WTC11 (cell line): ENCODE measurements at regions not wholly inside any gene's neighbourhood (a gene's known extent, or its start where the extent isn't known, plus 50 kb on each side); places are given as distances from the start of the nearest gene placed in this dataset.

Source experiments
- ATAC-seq: fragments of 200-7000 bp; cut with Tn5 transposase; 2 replicates; pipeline ENCODE4 v1.10.0; 2021; ENCODE audit warnings: mild to moderate bottlenecking, moderate library complexity
- CTCF ChIA-PET: fragments of 300-600 bp; sonication (Branson Sonifier 250); formaldehyde crosslinking; loops from one replicate; lab custom pipeline; 2021; ENCODE audit warnings: antibody characterized with exemption; lab: Charles Lee
- POLR2A ChIA-PET: fragments of 350-600 bp; sonication (Branson Sonifier 250); formaldehyde crosslinking; loops from one replicate; lab custom pipeline; 2021; ENCODE audit warnings: antibody characterized with exemption; lab: Charles Lee
- DNase-seq: peaks from one replicate; pipeline ENCODE4 v3.0.0; 2021; ENCODE audit warnings: low spot score
- H3K27ac Mint-ChIP-seq: 2 replicates; pipeline ENCODE4 v1.8.0; 2021; ENCODE audit warnings: mixed read lengths
- H3K27me3 Mint-ChIP-seq: 2 replicates; pipeline ENCODE4 v1.8.0; 2021; ENCODE audit warnings: low read depth, mild to moderate bottlenecking, moderate library complexity, mixed read lengths
- H3K36me3 Mint-ChIP-seq: 2 replicates; pipeline ENCODE4 v1.8.0; 2021; ENCODE audit warnings: mixed read lengths
- H3K4me1 Mint-ChIP-seq: 2 replicates; pipeline ENCODE4 v1.8.0; 2022; ENCODE audit warnings: mixed read lengths
- H3K4me3 Mint-ChIP-seq: 2 replicates; pipeline ENCODE4 v1.8.0; 2021; ENCODE audit warnings: mild to moderate bottlenecking, moderate library complexity, mixed read lengths
- H3K9me3 Mint-ChIP-seq: 2 replicates; pipeline ENCODE4 v1.8.0; 2021; ENCODE audit warnings: mixed read lengths
- ATF3 ChIP-seq: sonication (generic); formaldehyde crosslinking; conservative IDR thresholded peaks from 2 replicates; pipeline ENCODE4 v1.8.1; 2022; ENCODE audit warnings: mild to moderate bottlenecking, missing genetic modification reagents
- CREB1 ChIP-seq: sonication (generic); formaldehyde crosslinking; IDR thresholded peaks from 2 replicates; pipeline ENCODE4 v1.8.0; 2023; ENCODE audit warnings: mild to moderate bottlenecking, missing genetic modification reagents
- CTCF ChIP-seq: fragments of 200-600 bp; IDR thresholded peaks from 2 replicates; pipeline ENCODE4 v1.8.0; 2022; ENCODE audit warnings: antibody characterized with exemption
- GRHL2 ChIP-seq: fragments of 250-450 bp; sonication (Bioruptor Pico); IDR thresholded peaks from 2 replicates; pipeline ENCODE4 v1.8.0; 2022; ENCODE audit warnings: mild to moderate bottlenecking, moderate library complexity; ENCODE audit not compliant: insufficient replicate concordance, severe bottlenecking
- JUN ChIP-seq: sonication (generic); formaldehyde crosslinking; IDR thresholded peaks from 2 replicates; pipeline ENCODE4 v1.8.0; 2023; ENCODE audit warnings: mild to moderate bottlenecking, missing genetic modification reagents
- NFYB ChIP-seq: sonication (generic); formaldehyde crosslinking; conservative IDR thresholded peaks from 2 replicates; pipeline ENCODE4 v1.8.0; 2022; ENCODE audit warnings: low read depth, missing genetic modification reagents
- NR1H2 ChIP-seq: sonication (generic); formaldehyde crosslinking; IDR thresholded peaks from 2 replicates; pipeline ENCODE4 v1.9.0; 2021; ENCODE audit warnings: mild to moderate bottlenecking, moderate library complexity, missing genetic modification reagents
- NR3C1 ChIP-seq: sonication (generic); formaldehyde crosslinking; conservative IDR thresholded peaks from 2 replicates; pipeline ENCODE4 v1.8.1; 2023; ENCODE audit warnings: low read depth, mild to moderate bottlenecking, missing genetic modification reagents
- SMAD4 ChIP-seq: sonication (generic); formaldehyde crosslinking; IDR thresholded peaks from 2 replicates; pipeline ENCODE4 v1.8.0; 2022; ENCODE audit warnings: mild to moderate bottlenecking, missing genetic modification reagents
- ZNF138 ChIP-seq: sonication (generic); formaldehyde crosslinking; conservative IDR thresholded peaks from 2 replicates; pipeline ENCODE4 v1.8.1; 2022; ENCODE audit warnings: mild to moderate bottlenecking, moderate library complexity, missing genetic modification reagents
- ZNF219 ChIP-seq: sonication (generic); formaldehyde crosslinking; IDR thresholded peaks from 2 replicates; pipeline ENCODE4 v1.8.0; 2023; ENCODE audit warnings: missing genetic modification reagents, mild to moderate bottlenecking, borderline replicate concordance
- ZNF416 ChIP-seq: fragments of 250-450 bp; sonication (Bioruptor Pico); IDR thresholded peaks from 2 replicates; pipeline ENCODE4 v1.9.0; 2021; ENCODE audit warnings: mild to moderate bottlenecking, inconsistent platforms
- ZNF512 ChIP-seq: sonication (generic); formaldehyde crosslinking; IDR thresholded peaks from 2 replicates; pipeline ENCODE4 v1.8.1; 2022; ENCODE audit warnings: missing genetic modification reagents, borderline replicate concordance
- TF ChIP-seq, protein P1 (sequence below): sonication (generic); formaldehyde crosslinking; IDR thresholded peaks from 2 replicates; pipeline ENCODE4 v1.8.1; 2023; ENCODE audit warnings: mild to moderate bottlenecking, missing genetic modification reagents, moderate library complexity
- TF ChIP-seq, protein P2 (sequence below): sonication (generic); formaldehyde crosslinking; IDR thresholded peaks from 2 replicates; pipeline ENCODE4 v1.8.1; 2022; ENCODE audit warnings: low read depth, mild to moderate bottlenecking, moderate library complexity, missing genetic modification reagents, borderline replicate concordance
- TF ChIP-seq, protein P3 (sequence below): fragments of 250-450 bp; sonication (Bioruptor Pico); IDR thresholded peaks from 2 replicates; pipeline ENCODE4 v1.9.0; 2021; ENCODE audit warnings: mild to moderate bottlenecking
- TF ChIP-seq, protein P4 (sequence below): sonication (generic); formaldehyde crosslinking; IDR thresholded peaks from 2 replicates; pipeline ENCODE4 v1.8.1; 2023; ENCODE audit warnings: mild to moderate bottlenecking, missing genetic modification reagents, borderline replicate concordance

DNA sequence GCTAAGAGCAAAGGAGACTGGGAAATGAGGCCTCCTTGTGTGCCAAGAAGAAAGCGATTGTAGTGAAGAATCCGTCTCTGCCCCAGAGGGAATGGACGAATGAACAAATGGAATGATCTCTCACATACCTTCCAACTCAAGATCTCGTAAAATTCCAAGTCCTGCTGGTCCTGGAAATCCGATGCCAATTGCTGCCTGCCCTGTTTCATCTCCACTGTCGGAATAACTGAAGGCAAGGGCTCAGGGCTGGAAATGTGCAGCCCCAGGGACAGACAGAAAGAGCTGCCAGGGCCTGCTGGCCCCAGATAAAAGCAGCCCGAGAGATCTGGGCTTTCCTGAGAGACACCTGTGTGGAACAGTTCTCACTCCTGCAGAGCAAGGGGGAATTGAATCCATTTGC is 120.9 kb downstream of the MN1 start (continued):
- TF ChIP-seq, protein P1, sequence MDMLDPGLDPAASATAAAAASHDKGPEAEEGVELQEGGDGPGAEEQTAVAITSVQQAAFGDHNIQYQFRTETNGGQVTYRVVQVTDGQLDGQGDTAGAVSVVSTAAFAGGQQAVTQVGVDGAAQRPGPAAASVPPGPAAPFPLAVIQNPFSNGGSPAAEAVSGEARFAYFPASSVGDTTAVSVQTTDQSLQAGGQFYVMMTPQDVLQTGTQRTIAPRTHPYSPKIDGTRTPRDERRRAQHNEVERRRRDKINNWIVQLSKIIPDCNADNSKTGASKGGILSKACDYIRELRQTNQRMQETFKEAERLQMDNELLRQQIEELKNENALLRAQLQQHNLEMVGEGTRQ (CRISPR knock-in tag): no peak
- TF ChIP-seq, protein P2, sequence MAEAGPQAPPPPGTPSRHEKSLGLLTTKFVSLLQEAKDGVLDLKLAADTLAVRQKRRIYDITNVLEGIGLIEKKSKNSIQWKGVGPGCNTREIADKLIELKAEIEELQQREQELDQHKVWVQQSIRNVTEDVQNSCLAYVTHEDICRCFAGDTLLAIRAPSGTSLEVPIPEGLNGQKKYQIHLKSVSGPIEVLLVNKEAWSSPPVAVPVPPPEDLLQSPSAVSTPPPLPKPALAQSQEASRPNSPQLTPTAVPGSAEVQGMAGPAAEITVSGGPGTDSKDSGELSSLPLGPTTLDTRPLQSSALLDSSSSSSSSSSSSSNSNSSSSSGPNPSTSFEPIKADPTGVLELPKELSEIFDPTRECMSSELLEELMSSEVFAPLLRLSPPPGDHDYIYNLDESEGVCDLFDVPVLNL: no peak
- TF ChIP-seq, all 79 proteins: peak for 0

DNA sequence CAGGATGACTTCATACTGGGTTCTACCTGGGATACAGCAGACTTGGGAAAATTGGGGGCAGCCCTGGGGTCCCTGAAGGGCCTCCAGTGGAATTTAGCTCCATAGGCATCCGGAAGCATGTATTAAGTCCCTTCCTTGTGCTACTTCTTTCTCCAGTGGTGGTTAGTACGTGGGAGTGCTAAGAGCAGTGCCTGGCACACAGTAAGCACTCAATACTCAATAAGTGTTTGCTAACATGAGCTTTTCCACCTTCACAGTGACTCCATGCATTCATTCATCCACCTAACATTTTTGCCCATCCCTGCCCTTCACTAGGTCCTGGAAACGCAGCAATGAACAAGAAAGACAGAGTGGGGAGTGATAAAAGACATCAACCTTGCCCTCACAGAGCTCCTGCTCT is 120.5 kb downstream of the MN1 start:
- ATAC-seq: no peak
- H3K4me1 Mint-ChIP-seq: peaks cover 55% of the 10 kb centered on the region
- CTCF ChIA-PET: interaction anchor here (0.7 to 1.5 kb wide), 4 partner anchors 10 to 31 kb away, joined by 3 to 7 read pairs (median 5); no protein-coding TSS in a partner anchor
- POLR2A ChIA-PET: no interaction called here
- no peak overlapping the region for H3K4me3 Mint-ChIP-seq
- H3K27ac Mint-ChIP-seq: peak overlapping the region; percentile 66
- H3K9me3 Mint-ChIP-seq: no peaks in the 10 kb centered on the region
- TF ChIP-seq, protein P3, sequence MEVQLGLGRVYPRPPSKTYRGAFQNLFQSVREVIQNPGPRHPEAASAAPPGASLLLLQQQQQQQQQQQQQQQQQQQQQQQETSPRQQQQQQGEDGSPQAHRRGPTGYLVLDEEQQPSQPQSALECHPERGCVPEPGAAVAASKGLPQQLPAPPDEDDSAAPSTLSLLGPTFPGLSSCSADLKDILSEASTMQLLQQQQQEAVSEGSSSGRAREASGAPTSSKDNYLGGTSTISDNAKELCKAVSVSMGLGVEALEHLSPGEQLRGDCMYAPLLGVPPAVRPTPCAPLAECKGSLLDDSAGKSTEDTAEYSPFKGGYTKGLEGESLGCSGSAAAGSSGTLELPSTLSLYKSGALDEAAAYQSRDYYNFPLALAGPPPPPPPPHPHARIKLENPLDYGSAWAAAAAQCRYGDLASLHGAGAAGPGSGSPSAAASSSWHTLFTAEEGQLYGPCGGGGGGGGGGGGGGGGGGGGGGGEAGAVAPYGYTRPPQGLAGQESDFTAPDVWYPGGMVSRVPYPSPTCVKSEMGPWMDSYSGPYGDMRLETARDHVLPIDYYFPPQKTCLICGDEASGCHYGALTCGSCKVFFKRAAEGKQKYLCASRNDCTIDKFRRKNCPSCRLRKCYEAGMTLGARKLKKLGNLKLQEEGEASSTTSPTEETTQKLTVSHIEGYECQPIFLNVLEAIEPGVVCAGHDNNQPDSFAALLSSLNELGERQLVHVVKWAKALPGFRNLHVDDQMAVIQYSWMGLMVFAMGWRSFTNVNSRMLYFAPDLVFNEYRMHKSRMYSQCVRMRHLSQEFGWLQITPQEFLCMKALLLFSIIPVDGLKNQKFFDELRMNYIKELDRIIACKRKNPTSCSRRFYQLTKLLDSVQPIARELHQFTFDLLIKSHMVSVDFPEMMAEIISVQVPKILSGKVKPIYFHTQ: no peak
- TF ChIP-seq ZNF138 (CRISPR knock-in tag) (no peak), CTCF (no peak), GRHL2 (no peak), ZNF416 (CRISPR knock-in tag) (no peak), SMAD4 (CRISPR knock-in tag) (no peak), CREB1 (CRISPR knock-in tag) (no peak), ZNF219 (CRISPR knock-in tag) (no peak), NR3C1 (CRISPR knock-in tag) (no peak), NR1H2 (no peak), JUN (no peak), ZNF512 (no peak), ATF3 (CRISPR knock-in tag) (no peak), NFYB (CRISPR knock-in tag) (no peak)
- TF ChIP-seq, protein P4, sequence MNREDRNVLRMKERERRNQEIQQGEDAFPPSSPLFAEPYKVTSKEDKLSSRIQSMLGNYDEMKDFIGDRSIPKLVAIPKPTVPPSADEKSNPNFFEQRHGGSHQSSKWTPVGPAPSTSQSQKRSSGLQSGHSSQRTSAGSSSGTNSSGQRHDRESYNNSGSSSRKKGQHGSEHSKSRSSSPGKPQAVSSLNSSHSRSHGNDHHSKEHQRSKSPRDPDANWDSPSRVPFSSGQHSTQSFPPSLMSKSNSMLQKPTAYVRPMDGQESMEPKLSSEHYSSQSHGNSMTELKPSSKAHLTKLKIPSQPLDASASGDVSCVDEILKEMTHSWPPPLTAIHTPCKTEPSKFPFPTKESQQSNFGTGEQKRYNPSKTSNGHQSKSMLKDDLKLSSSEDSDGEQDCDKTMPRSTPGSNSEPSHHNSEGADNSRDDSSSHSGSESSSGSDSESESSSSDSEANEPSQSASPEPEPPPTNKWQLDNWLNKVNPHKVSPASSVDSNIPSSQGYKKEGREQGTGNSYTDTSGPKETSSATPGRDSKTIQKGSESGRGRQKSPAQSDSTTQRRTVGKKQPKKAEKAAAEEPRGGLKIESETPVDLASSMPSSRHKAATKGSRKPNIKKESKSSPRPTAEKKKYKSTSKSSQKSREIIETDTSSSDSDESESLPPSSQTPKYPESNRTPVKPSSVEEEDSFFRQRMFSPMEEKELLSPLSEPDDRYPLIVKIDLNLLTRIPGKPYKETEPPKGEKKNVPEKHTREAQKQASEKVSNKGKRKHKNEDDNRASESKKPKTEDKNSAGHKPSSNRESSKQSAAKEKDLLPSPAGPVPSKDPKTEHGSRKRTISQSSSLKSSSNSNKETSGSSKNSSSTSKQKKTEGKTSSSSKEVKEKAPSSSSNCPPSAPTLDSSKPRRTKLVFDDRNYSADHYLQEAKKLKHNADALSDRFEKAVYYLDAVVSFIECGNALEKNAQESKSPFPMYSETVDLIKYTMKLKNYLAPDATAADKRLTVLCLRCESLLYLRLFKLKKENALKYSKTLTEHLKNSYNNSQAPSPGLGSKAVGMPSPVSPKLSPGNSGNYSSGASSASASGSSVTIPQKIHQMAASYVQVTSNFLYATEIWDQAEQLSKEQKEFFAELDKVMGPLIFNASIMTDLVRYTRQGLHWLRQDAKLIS (CRISPR knock-in tag): no peak
- TF ChIP-seq, protein P1 (CRISPR knock-in tag): no peak
- TF ChIP-seq, all 79 proteins: peak for 0
- no peaks in the 10 kb centered on the region for H3K27me3 Mint-ChIP-seq
- no peak for DNase-seq
- H3K36me3 Mint-ChIP-seq: peaks cover 20% of the 10 kb centered on the region
